ENCODE measurements at regions not wholly inside any gene's neighbourhood (a gene's known extent, or its start where the extent isn't known, plus 50 kb on each side); places are given as distances from the start of the nearest gene placed in this dataset.

DNA sequence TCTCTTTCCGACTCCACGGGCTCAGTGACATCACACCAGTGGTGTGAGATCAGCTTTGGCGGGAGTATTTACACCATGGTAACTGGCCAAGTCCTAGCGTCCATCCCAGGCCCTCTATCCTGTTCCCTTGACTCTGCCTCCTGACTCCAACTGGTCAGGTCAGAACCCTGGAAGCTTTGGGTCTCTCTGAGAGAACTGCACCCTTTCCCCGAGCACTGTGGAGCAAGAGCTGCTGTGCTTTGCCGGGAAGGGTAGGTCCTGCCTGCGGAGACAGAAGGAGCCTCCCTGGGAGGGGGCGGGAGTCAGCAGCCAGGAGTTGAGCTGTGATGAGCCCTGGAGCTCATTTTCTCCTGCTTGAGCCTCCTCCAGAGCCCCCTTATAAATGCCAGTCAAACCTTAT is 212.1 kb upstream of the TNRC6C start:
- H3K36me3 ChIP-seq (ENCODE audit: control insufficient read depth, insufficient read depth, low read length) = no peaks in the 10 kb centered on the region
- BruUV-seq (replicated peaks) = no TSS peak
- POLR2A ChIA-PET = interaction anchor here (1.5 kb wide), 1 partner anchor 271 kb away, joined by 3 read pairs; no protein-coding TSS in a partner anchor
- H3K9me1 ChIP-seq (ENCODE audit: control insufficient read depth, insufficient read depth, low read length) = no peaks in the 10 kb centered on the region
- no peak for FAIRE-seq
- H3K4me3 ChIP-seq = no peak overlapping the region
- H3K9me3 ChIP-seq (replicated peaks; ENCODE audit: control insufficient read depth, insufficient read depth, low read depth, low read length) = no peaks in the 10 kb centered on the region
- no peak overlapping the region for H3K9ac ChIP-seq (ENCODE audit: insufficient read depth in 1 of 2, low read depth in 2 of 2, low read length in 2 of 2)
- H2AFZ ChIP-seq (ENCODE audit: low read depth, low read length) = no peak overlapping the region
- H3K27me3 ChIP-seq (ENCODE audit: control insufficient read depth in 2 of 2, insufficient read depth in 2 of 2, low read length in 2 of 2) = peaks cover 7 to 80% of the 10 kb centered on the region in 2 experiments; a peak in 4 of 5 replicates
- H3K27ac ChIP-seq (ENCODE audit: extremely low read depth, low read depth, low read length) = no peak overlapping the region
- CTCF ChIA-PET (ENCODE audit: low intra/inter-chr PET ratio) = no interaction called here
- H3K4me1 ChIP-seq (replicated peaks in 1 of 2; ENCODE audit: control insufficient read depth in 2 of 2, insufficient read depth in 2 of 2, low read length in 2 of 2) = no peaks in the 10 kb centered on the region
- intact Hi-C loops (cut with micrococcal nuclease) = no loop called here
- H4K20me1 ChIP-seq (replicated peaks; ENCODE audit: control insufficient read depth, insufficient read depth, low read length) = no peaks in the 10 kb centered on the region
- H3K4me2 ChIP-seq (ENCODE audit: insufficient read depth, low read length) = no peak overlapping the region
- DNase-seq (ENCODE audit: extremely low read depth in 1 of 4, low spot score in 3 of 4) = no peak
- H3K79me2 ChIP-seq (ENCODE audit: control insufficient read depth, insufficient read depth, low read length) = no peaks in the 10 kb centered on the region
- ATAC-seq = no peak
- WGBS (ENCODE audit: insufficient coverage, low coverage, missing lambda C conversion rate) = 0% methylated on average over 8 of the region's 8 CpGs
- in situ Hi-C loops (cut with MboI) = no loop called here
- no peak for TF ChIP-seq FOXJ2 (tag; IDR thresholded peaks at IDR 0.05)
- TF ChIP-seq, protein P1, sequence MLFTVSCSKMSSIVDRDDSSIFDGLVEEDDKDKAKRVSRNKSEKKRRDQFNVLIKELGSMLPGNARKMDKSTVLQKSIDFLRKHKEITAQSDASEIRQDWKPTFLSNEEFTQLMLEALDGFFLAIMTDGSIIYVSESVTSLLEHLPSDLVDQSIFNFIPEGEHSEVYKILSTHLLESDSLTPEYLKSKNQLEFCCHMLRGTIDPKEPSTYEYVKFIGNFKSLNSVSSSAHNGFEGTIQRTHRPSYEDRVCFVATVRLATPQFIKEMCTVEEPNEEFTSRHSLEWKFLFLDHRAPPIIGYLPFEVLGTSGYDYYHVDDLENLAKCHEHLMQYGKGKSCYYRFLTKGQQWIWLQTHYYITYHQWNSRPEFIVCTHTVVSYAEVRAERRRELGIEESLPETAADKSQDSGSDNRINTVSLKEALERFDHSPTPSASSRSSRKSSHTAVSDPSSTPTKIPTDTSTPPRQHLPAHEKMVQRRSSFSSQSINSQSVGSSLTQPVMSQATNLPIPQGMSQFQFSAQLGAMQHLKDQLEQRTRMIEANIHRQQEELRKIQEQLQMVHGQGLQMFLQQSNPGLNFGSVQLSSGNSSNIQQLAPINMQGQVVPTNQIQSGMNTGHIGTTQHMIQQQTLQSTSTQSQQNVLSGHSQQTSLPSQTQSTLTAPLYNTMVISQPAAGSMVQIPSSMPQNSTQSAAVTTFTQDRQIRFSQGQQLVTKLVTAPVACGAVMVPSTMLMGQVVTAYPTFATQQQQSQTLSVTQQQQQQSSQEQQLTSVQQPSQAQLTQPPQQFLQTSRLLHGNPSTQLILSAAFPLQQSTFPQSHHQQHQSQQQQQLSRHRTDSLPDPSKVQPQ (CRISPR knock-in tag; IDR thresholded peaks at IDR 0.05; ENCODE audit: borderline replicate concordance) = no peak
- TF ChIP-seq, protein P2, sequence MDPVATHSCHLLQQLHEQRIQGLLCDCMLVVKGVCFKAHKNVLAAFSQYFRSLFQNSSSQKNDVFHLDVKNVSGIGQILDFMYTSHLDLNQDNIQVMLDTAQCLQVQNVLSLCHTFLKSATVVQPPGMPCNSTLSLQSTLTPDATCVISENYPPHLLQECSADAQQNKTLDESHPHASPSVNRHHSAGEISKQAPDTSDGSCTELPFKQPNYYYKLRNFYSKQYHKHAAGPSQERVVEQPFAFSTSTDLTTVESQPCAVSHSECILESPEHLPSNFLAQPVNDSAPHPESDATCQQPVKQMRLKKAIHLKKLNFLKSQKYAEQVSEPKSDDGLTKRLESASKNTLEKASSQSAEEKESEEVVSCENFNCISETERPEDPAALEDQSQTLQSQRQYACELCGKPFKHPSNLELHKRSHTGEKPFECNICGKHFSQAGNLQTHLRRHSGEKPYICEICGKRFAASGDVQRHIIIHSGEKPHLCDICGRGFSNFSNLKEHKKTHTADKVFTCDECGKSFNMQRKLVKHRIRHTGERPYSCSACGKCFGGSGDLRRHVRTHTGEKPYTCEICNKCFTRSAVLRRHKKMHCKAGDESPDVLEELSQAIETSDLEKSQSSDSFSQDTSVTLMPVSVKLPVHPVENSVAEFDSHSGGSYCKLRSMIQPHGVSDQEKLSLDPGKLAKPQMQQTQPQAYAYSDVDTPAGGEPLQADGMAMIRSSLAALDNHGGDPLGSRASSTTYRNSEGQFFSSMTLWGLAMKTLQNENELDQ (CRISPR knock-in tag; IDR thresholded peaks at IDR 0.05; ENCODE audit: borderline replicate concordance) = no peak
- no peak for TF ChIP-seq KLF13 (tag; IDR thresholded peaks at IDR 0.05; ENCODE audit: borderline replicate concordance, low read depth)
- no peak for TF ChIP-seq SP1 (CRISPR knock-in tag; IDR thresholded peaks at IDR 0.05)
- TF ChIP-seq, protein P3, sequence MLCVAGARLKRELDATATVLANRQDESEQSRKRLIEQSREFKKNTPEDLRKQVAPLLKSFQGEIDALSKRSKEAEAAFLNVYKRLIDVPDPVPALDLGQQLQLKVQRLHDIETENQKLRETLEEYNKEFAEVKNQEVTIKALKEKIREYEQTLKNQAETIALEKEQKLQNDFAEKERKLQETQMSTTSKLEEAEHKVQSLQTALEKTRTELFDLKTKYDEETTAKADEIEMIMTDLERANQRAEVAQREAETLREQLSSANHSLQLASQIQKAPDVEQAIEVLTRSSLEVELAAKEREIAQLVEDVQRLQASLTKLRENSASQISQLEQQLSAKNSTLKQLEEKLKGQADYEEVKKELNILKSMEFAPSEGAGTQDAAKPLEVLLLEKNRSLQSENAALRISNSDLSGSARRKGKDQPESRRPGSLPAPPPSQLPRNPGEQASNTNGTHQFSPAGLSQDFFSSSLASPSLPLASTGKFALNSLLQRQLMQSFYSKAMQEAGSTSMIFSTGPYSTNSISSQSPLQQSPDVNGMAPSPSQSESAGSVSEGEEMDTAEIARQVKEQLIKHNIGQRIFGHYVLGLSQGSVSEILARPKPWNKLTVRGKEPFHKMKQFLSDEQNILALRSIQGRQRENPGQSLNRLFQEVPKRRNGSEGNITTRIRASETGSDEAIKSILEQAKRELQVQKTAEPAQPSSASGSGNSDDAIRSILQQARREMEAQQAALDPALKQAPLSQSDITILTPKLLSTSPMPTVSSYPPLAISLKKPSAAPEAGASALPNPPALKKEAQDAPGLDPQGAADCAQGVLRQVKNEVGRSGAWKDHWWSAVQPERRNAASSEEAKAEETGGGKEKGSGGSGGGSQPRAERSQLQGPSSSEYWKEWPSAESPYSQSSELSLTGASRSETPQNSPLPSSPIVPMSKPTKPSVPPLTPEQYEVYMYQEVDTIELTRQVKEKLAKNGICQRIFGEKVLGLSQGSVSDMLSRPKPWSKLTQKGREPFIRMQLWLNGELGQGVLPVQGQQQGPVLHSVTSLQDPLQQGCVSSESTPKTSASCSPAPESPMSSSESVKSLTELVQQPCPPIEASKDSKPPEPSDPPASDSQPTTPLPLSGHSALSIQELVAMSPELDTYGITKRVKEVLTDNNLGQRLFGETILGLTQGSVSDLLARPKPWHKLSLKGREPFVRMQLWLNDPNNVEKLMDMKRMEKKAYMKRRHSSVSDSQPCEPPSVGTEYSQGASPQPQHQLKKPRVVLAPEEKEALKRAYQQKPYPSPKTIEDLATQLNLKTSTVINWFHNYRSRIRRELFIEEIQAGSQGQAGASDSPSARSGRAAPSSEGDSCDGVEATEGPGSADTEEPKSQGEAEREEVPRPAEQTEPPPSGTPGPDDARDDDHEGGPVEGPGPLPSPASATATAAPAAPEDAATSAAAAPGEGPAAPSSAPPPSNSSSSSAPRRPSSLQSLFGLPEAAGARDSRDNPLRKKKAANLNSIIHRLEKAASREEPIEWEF (CRISPR knock-in tag; IDR thresholded peaks at IDR 0.05) = no peak
- TF ChIP-seq HMGN3 (IDR thresholded peaks at IDR 0.05; ENCODE audit: borderline replicate concordance, extremely low read depth, insufficient read length, low read depth, low read length) = no peak
- TF ChIP-seq XRCC4 (IDR thresholded peaks at IDR 0.05; ENCODE audit: extremely low read depth, insufficient read depth, insufficient read length) = no peak
- TF ChIP-seq PHB2 (IDR thresholded peaks at IDR 0.05; ENCODE audit: low read depth) = no peak
- no peak for TF ChIP-seq CHCHD3 (CRISPR knock-in tag; IDR thresholded peaks at IDR 0.05)
- no peak for TF ChIP-seq SMARCB1 (IDR thresholded peaks at IDR 0.05; ENCODE audit: insufficient read length, low read depth)
- TF ChIP-seq MTA3 (IDR thresholded peaks at IDR 0.05; ENCODE audit: borderline replicate concordance) = no peak
- TF ChIP-seq CAMTA2 (CRISPR knock-in tag; conservative IDR thresholded peaks at IDR 0.05) = no peak
- TF ChIP-seq TAF7 (tag; IDR thresholded peaks at IDR 0.05) = no peak
